Heart left ventricle (tissue), 13 donors: ENCODE measurements at regions not wholly inside any gene's neighbourhood (a gene's known extent, or its start where the extent isn't known, plus 50 kb on each side); places are given as distances from the start of the nearest gene placed in this dataset.

Experiments used
- POLR2A ChIP-seq, 2 donors: fragments of 450-650 bp; IDR thresholded peaks; one replicate each; pipeline ENCODE4 v1.6.1; 2017; ENCODE audit warnings: antibody characterized with exemption in 2 of 2, mild to moderate bottlenecking in 2 of 2, moderate library complexity in 2 of 2
- TF ChIP-seq, protein P1 (sequence below), 12 donors: fragments of 200-600 bp; sonication (generic) in 4 of 12; IDR thresholded peaks; one replicate each; pipeline versions ENCODE4 v1.5.0 to v1.8.0; 2018 to 2022; ENCODE audit warnings: antibody characterized with exemption in 12 of 12, mild to moderate bottlenecking in 5 of 12
- donor health status: ischemic (EF 13 %, LVEDD 7.1; RV severe dilation, severe dysfunction).
- donor health status: DM: no; HTN: yes; CAD: no.
- donor health status: DM: no; HTN: no; CAD: no.
- donor health status: ischemic (EF 25% LVEDD 6.9; RV normal size, moderate dysfunction).
- donor health status: ischemic (EF 25% LVEDD 5.7; RV mildly dilated, moderate dysfunction).
- donor health status: ischemic (EF 35%, LVEDD 5.7; RV mildly dilated, moderate dysfunction).
- donor health status: nonischemic (EF 11% LVEDD 7.7; RV severe dilation, severe dysfunction).
- donor health status: DM: yes; HTN: yes; CAD: no.
- donor health status: PGD.
- donor health status: ischemic (EF 29% LVEDD 5.4; RV normal size, mild dysfunction).
- donor health status: nonischemic (EF 23%, LVEDD 6.1; RV moderate dilation, normal function).

GRCh38 chr1:42055061-42055460 lies 98.1 kb upstream of the GUCA2B start:
- TF ChIP-seq, protein P1, sequence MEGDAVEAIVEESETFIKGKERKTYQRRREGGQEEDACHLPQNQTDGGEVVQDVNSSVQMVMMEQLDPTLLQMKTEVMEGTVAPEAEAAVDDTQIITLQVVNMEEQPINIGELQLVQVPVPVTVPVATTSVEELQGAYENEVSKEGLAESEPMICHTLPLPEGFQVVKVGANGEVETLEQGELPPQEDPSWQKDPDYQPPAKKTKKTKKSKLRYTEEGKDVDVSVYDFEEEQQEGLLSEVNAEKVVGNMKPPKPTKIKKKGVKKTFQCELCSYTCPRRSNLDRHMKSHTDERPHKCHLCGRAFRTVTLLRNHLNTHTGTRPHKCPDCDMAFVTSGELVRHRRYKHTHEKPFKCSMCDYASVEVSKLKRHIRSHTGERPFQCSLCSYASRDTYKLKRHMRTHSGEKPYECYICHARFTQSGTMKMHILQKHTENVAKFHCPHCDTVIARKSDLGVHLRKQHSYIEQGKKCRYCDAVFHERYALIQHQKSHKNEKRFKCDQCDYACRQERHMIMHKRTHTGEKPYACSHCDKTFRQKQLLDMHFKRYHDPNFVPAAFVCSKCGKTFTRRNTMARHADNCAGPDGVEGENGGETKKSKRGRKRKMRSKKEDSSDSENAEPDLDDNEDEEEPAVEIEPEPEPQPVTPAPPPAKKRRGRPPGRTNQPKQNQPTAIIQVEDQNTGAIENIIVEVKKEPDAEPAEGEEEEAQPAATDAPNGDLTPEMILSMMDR (IDR thresholded peaks at IDR 0.05): no peak
- TF ChIP-seq POLR2A (IDR thresholded peaks at IDR 0.05): no peak
